HepG2 (cell line): ENCODE measurements at regions not wholly inside any gene's neighbourhood (a gene's known extent, or its start where the extent isn't known, plus 50 kb on each side); places are given as distances from the start of the nearest gene placed in this dataset.

Experiments
- ATAC-seq: fragments of 200-7000 bp; cut with Tn5 transposase; 3 replicates; pipeline ENCODE4 v1.9.1; 2020; ENCODE audit warnings: mild to moderate bottlenecking, moderate library complexity
- BruUV-seq: library from RNA; stranded (reverse); fragments of 400-500 nt; replicated peaks from 2 replicates; lab custom pipeline; 2021; lab: Mats Ljungman, UMichigan
- CTCF ChIA-PET: fragments of 300-600 bp; formaldehyde crosslinking; extraction: SDS; loops from one replicate; lab custom pipeline; 2021; ENCODE audit warnings: low total read pairs, inconsistent platforms, low intra/inter-chr PET ratio; lab: Yijun Ruan, JAX
- POLR2A ChIA-PET: fragments of 350-600 bp; sonication (Branson Sonifier 250); formaldehyde crosslinking; loops from one replicate; lab custom pipeline; 2020; ENCODE audit warnings: antibody characterized with exemption, inconsistent platforms; lab: Yijun Ruan, JAX
- DNase-seq: peaks from one replicate; pipeline ENCODE4 v3.0.0-alpha.2; 2015; ENCODE audit warnings: low spot score
- FAIRE-seq: peaks from 3 replicates; lab custom pipeline; 2011; peaks lifted over from hg19 to GRCh38; lab: Jason Lieb, UNC
- H2AFZ ChIP-seq: one replicate; pipeline ENCODE4 v1.6.1; 2011; ENCODE audit warnings: low read length, inconsistent platforms
- H3K27ac ChIP-seq: fragments of 300-600 bp; 3 replicates; pipeline ENCODE4 v1.8.0; 2011; ENCODE audit warnings: mixed run types, mild to moderate bottlenecking, mixed read lengths, low read length, inconsistent platforms; ENCODE audit not compliant: insufficient read depth; ENCODE audit errors: extremely low read length
- H3K27me3 ChIP-seq, 2 experiments: fragments of 200-600 bp in 1 of 2; 2 replicates in 1 of 2; 3 replicates in 1 of 2; pipeline versions ENCODE4 v1.6.0 to v1.8.0; 2011; ENCODE audit warnings: low read length in 2 of 2, mild to moderate bottlenecking in 2 of 2, moderate library complexity in 2 of 2, inconsistent platforms in 1 of 2; ENCODE audit not compliant: insufficient read depth in 2 of 2, control insufficient read depth in 1 of 2
- H3K36me3 ChIP-seq, 2 experiments: fragments of 200-600 bp in 1 of 2; replicated peaks in 1 of 2; 2 replicates in 1 of 2; 3 replicates in 1 of 2; pipeline versions ENCODE4 v1.5.1 to v1.8.0; 2011; ENCODE audit warnings: low read length in 2 of 2, inconsistent platforms in 1 of 2; ENCODE audit not compliant: insufficient read depth in 2 of 2, control insufficient read depth in 1 of 2
- H3K4me1 ChIP-seq: 2 replicates; pipeline ENCODE4 v1.5.1; 2012; ENCODE audit warnings: low read length, inconsistent platforms; ENCODE audit not compliant: insufficient read depth
- H3K4me2 ChIP-seq: 2 replicates; pipeline ENCODE4 v1.6.0; 2011; ENCODE audit warnings: low read depth, low read length, inconsistent platforms
- H3K4me3 ChIP-seq, 3 experiments: fragments of 200-600 bp in 1 of 3; sonication (generic), shearing (Covaris generic) in 1 of 3; replicated peaks in 1 of 3; 2 replicates each; pipeline ENCODE4 v1.5.1; 2011 to 2016; ENCODE audit warnings: low read length in 3 of 3, inconsistent platforms in 2 of 3, low read depth in 2 of 3, mild to moderate bottlenecking in 2 of 3, control low read depth in 1 of 3, mixed read lengths in 1 of 3; ENCODE audit not compliant: insufficient read depth in 1 of 3
- H3K79me2 ChIP-seq: one replicate; pipeline ENCODE4 v1.6.1; 2011; ENCODE audit warnings: low read length, inconsistent platforms; ENCODE audit not compliant: insufficient read depth
- H3K9ac ChIP-seq: 2 replicates; pipeline ENCODE4 v1.6.0; 2011; ENCODE audit warnings: mild to moderate bottlenecking, low read depth, low read length, inconsistent platforms; ENCODE audit not compliant: insufficient read depth
- H3K9me3 ChIP-seq: 2 replicates; pipeline ENCODE4 v1.5.1; 2012; ENCODE audit warnings: mild to moderate bottlenecking, low read length
- H4K20me1 ChIP-seq: 2 replicates; pipeline ENCODE4 v1.6.0; 2011; ENCODE audit warnings: inconsistent platforms, mild to moderate bottlenecking, low read length, moderate library complexity; ENCODE audit not compliant: insufficient read depth
- MAFF ChIP-seq: IDR thresholded peaks from 2 replicates; pipeline ENCODE4 v1.6.1; 2011; ENCODE audit warnings: low read depth, low read length, improper control_type of control experiment
- RERE ChIP-seq: IDR thresholded peaks from 2 replicates; pipeline ENCODE4 v1.6.1; 2016; ENCODE audit warnings: low read depth, missing genetic modification reagents, missing compliant biosample characterization
- WGBS: methylation state at CpG from one replicate; pipeline ENCODE4 v1.1.6; 2017; ENCODE audit warnings: low lambda C conversion rate; 5-methylcytosine and 5-hydroxymethylcytosine counted together
- in situ Hi-C: cut with HindIII; loops from 2 replicates; pipeline ENCODE4 v1.10.0; 2017; ENCODE audit warnings: low pct_unique_long_range_greater_than_20kb; ENCODE audit not compliant: extremely low pct_ligation_motif_present
- intact Hi-C: fragments of 100-400 bp; cut with micrococcal nuclease; formaldehyde crosslinking; loops from one replicate; pipeline ENCODE4 v1.10.0; 2022; ENCODE audit not compliant: unreplicated experiment

- Histone ChIP-seq H3K79me2 (no peaks in the 10 kb centered on the region), H3K36me3 (no peaks in the 10 kb centered on the region), H3K9ac (no peak overlapping the region), H2AFZ (no peak overlapping the region), H3K4me1 (no peaks in the 10 kb centered on the region), H3K27me3 (no peaks in the 10 kb centered on the region; a peak in 1 of 5 replicates), H3K4me3 (no peak overlapping the region), H3K9me3 (no peaks in the 10 kb centered on the region), H3K4me2 (no peak overlapping the region), H3K27ac (no peak overlapping the region), H4K20me1 (no peaks in the 10 kb centered on the region)
- in situ Hi-C loops (no loop called here), intact Hi-C loops (no loop called here)
- CTCF ChIA-PET = no interaction called here
- FAIRE-seq (no peak), ATAC-seq (no peak), DNase-seq (no peak)
- POLR2A ChIA-PET = no interaction called here
- 61% methylated on average over 23 of the region's 23 CpGs for WGBS
- TF ChIP-seq MAFF (0 out of 2 replicates have a peak, but pooled peaks have one; percentile 8), RERE (CRISPR knock-in tag) (no peak)
- no TSS peak for BruUV-seq
These were observed 62.4 kb downstream of the NSMCE3 start for GRCh38 chr15:29207027-29207757.
